Endothelial cell of umbilical vein (primary cell): ENCODE measurements at regions not wholly inside any gene's neighbourhood (a gene's known extent, or its start where the extent isn't known, plus 50 kb on each side); places are given as distances from the start of the nearest gene placed in this dataset.

ENCODE experiments used
- BruUV-seq: library from RNA; stranded (reverse); fragments of 400-500 nt; replicated peaks from 2 replicates; lab custom pipeline; 2021; lab: Mats Ljungman, UMichigan
- CTCF ChIA-PET: fragments of 300-600, 350-600 bp; sonication (Branson Sonifier 250); formaldehyde crosslinking; loops from one replicate; lab custom pipeline; 2021; ENCODE audit warnings: antibody characterized with exemption, inconsistent platforms; lab: Charles Lee
- POLR2A ChIA-PET: fragments of 300-600, 350-600 bp; sonication (Branson Sonifier 250); formaldehyde crosslinking; loops from one replicate; lab custom pipeline; 2021; ENCODE audit warnings: antibody characterized with exemption, inconsistent platforms; lab: Charles Lee
- DNase-seq: peaks from one replicate; pipeline ENCODE4 v3.0.0-alpha.2; 2011; ENCODE audit warnings: low read depth, low spot score
- FAIRE-seq: peaks from 2 replicates; lab custom pipeline; 2011; peaks lifted over from hg19 to GRCh38; lab: Jason Lieb, UNC
- H2AFZ ChIP-seq: 2 replicates; pipeline ENCODE4 v1.6.0; 2012; ENCODE audit warnings: low read depth, low read length, control low read depth, inconsistent platforms
- H3K27ac ChIP-seq: 2 replicates; pipeline ENCODE4 v1.5.1; 2011; ENCODE audit warnings: low read depth, mild to moderate bottlenecking, control low read depth, low read length, moderate library complexity; ENCODE audit not compliant: insufficient read depth
- H3K27me3 ChIP-seq, 2 experiments: 2 replicates each; pipeline versions ENCODE4 v1.6.0 to v1.6.1; 2011; ENCODE audit warnings: low read length in 2 of 2, mixed read lengths in 1 of 2; ENCODE audit not compliant: control insufficient read depth in 2 of 2, insufficient read depth in 2 of 2
- H3K36me3 ChIP-seq, 2 experiments: 2 replicates in 1 of 2; 3 replicates in 1 of 2; pipeline ENCODE4 v1.5.1; 2011; ENCODE audit warnings: low read length in 2 of 2, mild to moderate bottlenecking in 1 of 2, moderate library complexity in 1 of 2; ENCODE audit not compliant: control insufficient read depth in 2 of 2, insufficient read depth in 2 of 2; ENCODE audit errors: extremely low read depth in 1 of 2
- H3K4me1 ChIP-seq: 3 replicates; pipeline ENCODE4 v1.5.1; 2011; ENCODE audit warnings: mild to moderate bottlenecking, low read length; ENCODE audit not compliant: control insufficient read depth, insufficient read depth; ENCODE audit errors: extremely low read depth
- H3K4me2 ChIP-seq: 2 replicates; pipeline ENCODE4 v1.6.1; 2011; ENCODE audit warnings: low read length, control low read depth, mixed read lengths; ENCODE audit not compliant: insufficient read depth
- H3K4me3 ChIP-seq, 3 experiments: fragments of 200-600 bp in 1 of 3; sonication (generic), shearing (Covaris generic) in 1 of 3; replicated peaks in 1 of 3; 2 replicates each; pipeline ENCODE4 v1.5.1; 2011 to 2016; ENCODE audit warnings: control low read depth in 3 of 3, low read length in 3 of 3, mild to moderate bottlenecking in 2 of 3, inconsistent platforms in 1 of 3, low read depth in 1 of 3, moderate library complexity in 1 of 3; ENCODE audit not compliant: insufficient read depth in 1 of 3
- H3K79me2 ChIP-seq: 2 replicates; pipeline ENCODE4 v1.6.0; 2012; ENCODE audit warnings: low read length, inconsistent platforms; ENCODE audit not compliant: control insufficient read depth, insufficient read depth
- H3K9ac ChIP-seq: replicated peaks from 2 replicates; pipeline ENCODE3; 2011; ENCODE audit warnings: low read length, control low read depth; ENCODE audit not compliant: insufficient read depth; ENCODE audit errors: extremely low read depth
- H3K9me1 ChIP-seq: replicated peaks from 3 replicates; pipeline ENCODE4 v1.6.0; 2011; ENCODE audit warnings: mild to moderate bottlenecking, low read length; ENCODE audit not compliant: control insufficient read depth, insufficient read depth; ENCODE audit errors: extremely low read depth
- H3K9me3 ChIP-seq: replicated peaks from 2 replicates; pipeline ENCODE4 v1.5.1; 2012; ENCODE audit warnings: low read length, inconsistent platforms; ENCODE audit not compliant: control insufficient read depth, insufficient read depth
- H4K20me1 ChIP-seq: replicated peaks from 2 replicates; pipeline ENCODE3; 2011; ENCODE audit warnings: mild to moderate bottlenecking, low read length; ENCODE audit not compliant: control insufficient read depth, insufficient read depth; ENCODE audit errors: extremely low read depth
- EZH2 ChIP-seq: IDR thresholded peaks from 2 replicates; pipeline ENCODE4 v1.6.1; 2012; ENCODE audit warnings: borderline replicate concordance, low read depth, mild to moderate bottlenecking, moderate library complexity, low read length, inconsistent platforms; ENCODE audit not compliant: severe bottlenecking
- FOS ChIP-seq: IDR thresholded peaks from 2 replicates; pipeline ENCODE4 v1.6.1; 2011; ENCODE audit warnings: mild to moderate bottlenecking, low read length, moderate library complexity, borderline replicate concordance; ENCODE audit not compliant: insufficient read depth
- GATA2 ChIP-seq: IDR thresholded peaks from 2 replicates; pipeline ENCODE4 v1.7.0; 2011; ENCODE audit warnings: low read depth, mild to moderate bottlenecking, moderate library complexity, mixed read lengths, low read length; ENCODE audit not compliant: insufficient read length, insufficient read depth
- JUN ChIP-seq: IDR thresholded peaks from 2 replicates; pipeline ENCODE4 v1.6.1; 2011; ENCODE audit warnings: borderline replicate concordance, low read depth; ENCODE audit not compliant: insufficient read length, insufficient read depth
- MYC ChIP-seq: IDR thresholded peaks from one replicate; pipeline ENCODE4 v1.6.1; 2011; ENCODE audit warnings: mild to moderate bottlenecking, low read depth, low read length
- POLR2A ChIP-seq: IDR thresholded peaks from 2 replicates; pipeline ENCODE4 v1.6.1; 2012; ENCODE audit warnings: low read depth, mild to moderate bottlenecking, control low read depth, low read length
- POLR2AphosphoS5 ChIP-seq: IDR thresholded peaks from 2 replicates; pipeline ENCODE4 v1.6.1; 2012; ENCODE audit warnings: low read depth, mild to moderate bottlenecking, control low read depth, low read length, moderate library complexity; ENCODE audit not compliant: insufficient read depth
- dilution Hi-C: fragments of 300-500 bp; cut with MboI; formaldehyde crosslinking; loops from one replicate; pipeline ENCODE4 v1.15.0; 2019; ENCODE audit warnings: low sequenced_read_pairs; ENCODE audit not compliant: extremely low pct_ligation_motif_present
- intact Hi-C: fragments of 100-400 bp; cut with micrococcal nuclease; formaldehyde crosslinking; loops from one replicate; pipeline ENCODE4 v1.10.0; 2022
- TF ChIP-seq, protein P1 (sequence below), 2 donors: IDR thresholded peaks; 1 replicate in 1 of 2; 2 replicates in 1 of 2; pipeline ENCODE4 v1.5.1; 2011; ENCODE audit warnings: low read length in 2 of 2, mild to moderate bottlenecking in 2 of 2, moderate library complexity in 2 of 2, control low read depth in 1 of 2, inconsistent platforms in 1 of 2, low read depth in 1 of 2; ENCODE audit not compliant: insufficient read depth in 1 of 2; ENCODE audit errors: extremely low read depth in 1 of 2
- TF ChIP-seq, protein P2 (sequence below): IDR thresholded peaks from 2 replicates; pipeline ENCODE4 v1.6.1; 2011; ENCODE audit not compliant: insufficient read depth, insufficient read length

DNA sequence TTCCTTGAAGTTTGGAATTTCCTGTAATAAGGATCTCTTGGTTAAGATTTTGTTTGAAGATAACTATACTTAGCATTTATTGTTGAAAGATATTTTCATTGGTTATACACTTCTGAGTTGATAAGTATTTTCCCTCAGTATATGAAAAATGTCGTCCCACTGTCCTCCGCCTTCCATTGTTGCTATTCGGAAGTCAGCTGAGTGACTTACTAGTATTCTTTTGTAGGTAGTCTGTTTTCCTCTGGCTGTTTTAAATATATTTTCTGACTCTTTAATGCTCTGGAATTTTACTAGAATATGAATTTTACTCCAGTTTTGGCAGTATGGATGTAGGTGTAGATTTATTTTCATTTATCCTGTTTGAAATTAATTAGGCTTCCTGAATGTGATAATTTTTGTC is 498.7 kb upstream of the NFIA start:
- no peaks in the 10 kb centered on the region for H3K36me3 ChIP-seq
- H3K27ac ChIP-seq: no peak overlapping the region
- H3K4me1 ChIP-seq: peaks cover 3% of the 10 kb centered on the region
- no peak overlapping the region for H3K9ac ChIP-seq
- dilution Hi-C loops (no loop called here), intact Hi-C loops (loop anchor here (5.0 kb wide), 1 partner anchor 161 kb away; no protein-coding TSS in a partner anchor)
- peaks cover 3% of the 10 kb centered on the region for H3K9me3 ChIP-seq
- ChIA-PET POLR2A (no interaction called here), CTCF (no interaction called here)
- H2AFZ ChIP-seq: no peak overlapping the region
- no peaks in the 10 kb centered on the region for H4K20me1 ChIP-seq
- H3K4me3 ChIP-seq: no peak overlapping the region
- FAIRE-seq: no peak
- no TSS peak for BruUV-seq
- H3K27me3 ChIP-seq: no peaks in the 10 kb centered on the region
- TF ChIP-seq, protein P1, sequence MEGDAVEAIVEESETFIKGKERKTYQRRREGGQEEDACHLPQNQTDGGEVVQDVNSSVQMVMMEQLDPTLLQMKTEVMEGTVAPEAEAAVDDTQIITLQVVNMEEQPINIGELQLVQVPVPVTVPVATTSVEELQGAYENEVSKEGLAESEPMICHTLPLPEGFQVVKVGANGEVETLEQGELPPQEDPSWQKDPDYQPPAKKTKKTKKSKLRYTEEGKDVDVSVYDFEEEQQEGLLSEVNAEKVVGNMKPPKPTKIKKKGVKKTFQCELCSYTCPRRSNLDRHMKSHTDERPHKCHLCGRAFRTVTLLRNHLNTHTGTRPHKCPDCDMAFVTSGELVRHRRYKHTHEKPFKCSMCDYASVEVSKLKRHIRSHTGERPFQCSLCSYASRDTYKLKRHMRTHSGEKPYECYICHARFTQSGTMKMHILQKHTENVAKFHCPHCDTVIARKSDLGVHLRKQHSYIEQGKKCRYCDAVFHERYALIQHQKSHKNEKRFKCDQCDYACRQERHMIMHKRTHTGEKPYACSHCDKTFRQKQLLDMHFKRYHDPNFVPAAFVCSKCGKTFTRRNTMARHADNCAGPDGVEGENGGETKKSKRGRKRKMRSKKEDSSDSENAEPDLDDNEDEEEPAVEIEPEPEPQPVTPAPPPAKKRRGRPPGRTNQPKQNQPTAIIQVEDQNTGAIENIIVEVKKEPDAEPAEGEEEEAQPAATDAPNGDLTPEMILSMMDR (IDR thresholded peaks at IDR 0.05; ENCODE audit: extremely low read depth in 1 of 2, insufficient read depth in 1 of 2, low read depth in 1 of 2, low read length in 2 of 2): no peak
- TF ChIP-seq JUN (no peak), FOS (no peak), MYC (no peak), POLR2A (no peak), EZH2 (no peak), GATA2 (no peak), POLR2AphosphoS5 (no peak)
- TF ChIP-seq, protein P2, sequence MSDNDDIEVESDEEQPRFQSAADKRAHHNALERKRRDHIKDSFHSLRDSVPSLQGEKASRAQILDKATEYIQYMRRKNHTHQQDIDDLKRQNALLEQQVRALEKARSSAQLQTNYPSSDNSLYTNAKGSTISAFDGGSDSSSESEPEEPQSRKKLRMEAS: no peak
- H3K9me1 ChIP-seq: no peaks in the 10 kb centered on the region
- H3K4me2 ChIP-seq: no peak overlapping the region
- no peaks in the 10 kb centered on the region for H3K79me2 ChIP-seq
- DNase-seq: no peak
